GM23338 (cell line): ENCODE measurements at regions not wholly inside any gene's neighbourhood (a gene's known extent, or its start where the extent isn't known, plus 50 kb on each side); places are given as distances from the start of the nearest gene placed in this dataset.

Source experiments
- ATAC-seq: fragments of 200-7000 bp; cut with Tn5 transposase; 3 replicates; pipeline ENCODE4 v1.9.1; 2020
- DNase-seq: peaks from one replicate; pipeline ENCODE4 v3.0.0-alpha.2; 2015; ENCODE audit warnings: low spot score
- H2AFZ ChIP-seq: fragments of 200-600 bp; sonication (generic); 2 replicates; pipeline ENCODE4 v1.8.0; 2016; ENCODE audit warnings: antibody characterized with exemption, mild to moderate bottlenecking, moderate library complexity
- H3F3A ChIP-seq: fragments of 200-600 bp; sonication (generic); replicated peaks from 2 replicates; pipeline ENCODE4 v1.8.0; 2017; ENCODE audit warnings: antibody characterized with exemption, mixed run types, low read depth
- H3K27ac ChIP-seq: fragments of 200-600 bp; sonication (generic); 2 replicates; pipeline ENCODE4 v1.6.1; 2016; ENCODE audit warnings: low read depth
- H3K27me3 ChIP-seq: fragments of 200-600 bp; sonication (generic); 2 replicates; pipeline ENCODE4 v1.8.0; 2016; ENCODE audit warnings: mild to moderate bottlenecking, mixed run types, moderate library complexity; ENCODE audit not compliant: insufficient read depth
- H3K36me3 ChIP-seq: fragments of 200-600 bp; sonication (generic); 2 replicates; pipeline ENCODE4 v1.8.0; 2016; ENCODE audit warnings: mild to moderate bottlenecking; ENCODE audit not compliant: insufficient read depth
- H3K4me1 ChIP-seq: fragments of 200-600 bp; sonication (generic); 2 replicates; pipeline ENCODE4 v1.8.0; 2016; ENCODE audit warnings: mild to moderate bottlenecking, moderate library complexity; ENCODE audit not compliant: insufficient read depth
- H3K4me2 ChIP-seq: fragments of 200-600 bp; sonication (generic); 2 replicates; pipeline ENCODE4 v1.7.1; 2017; ENCODE audit warnings: mixed run types
- H3K4me3 ChIP-seq: fragments of 200-600 bp; sonication (generic); 2 replicates; pipeline ENCODE4 v1.6.1; 2016; ENCODE audit warnings: mixed run types
- H3K79me2 ChIP-seq: fragments of 200-600 bp; sonication (generic); replicated peaks from 2 replicates; pipeline ENCODE4 v1.8.0; 2017; ENCODE audit warnings: mild to moderate bottlenecking; ENCODE audit not compliant: insufficient read depth
- H3K9me2 ChIP-seq: fragments of 200-600 bp; sonication (generic); 2 replicates; pipeline ENCODE4 v1.8.0; 2017; ENCODE audit not compliant: insufficient read depth
- H4K20me1 ChIP-seq: fragments of 200-600 bp; sonication (generic); replicated peaks from 2 replicates; pipeline ENCODE4 v1.8.0; 2017; ENCODE audit warnings: mild to moderate bottlenecking; ENCODE audit not compliant: insufficient read depth
- H3K27ac Mint-ChIP-seq: 2 replicates; pipeline ENCODE4 v1.8.0; 2020; ENCODE audit warnings: inconsistent platforms, mild to moderate bottlenecking, moderate library complexity, mixed read lengths
- H3K27me3 Mint-ChIP-seq: 3 replicates; pipeline ENCODE4 v1.8.0; 2022; ENCODE audit warnings: low read depth, mild to moderate bottlenecking, moderate library complexity, mixed read lengths, inconsistent platforms; ENCODE audit not compliant: insufficient read depth, poor library complexity
- H3K36me3 Mint-ChIP-seq: 3 replicates; pipeline ENCODE4 v1.8.0; 2021; ENCODE audit warnings: low read depth, mild to moderate bottlenecking, inconsistent platforms, moderate library complexity, mixed read lengths
- H3K4me1 Mint-ChIP-seq: 3 replicates; pipeline ENCODE4 v1.8.0; 2020; ENCODE audit warnings: mild to moderate bottlenecking, inconsistent platforms, mixed read lengths
- H3K4me3 Mint-ChIP-seq: 3 replicates; pipeline ENCODE4 v1.8.0; 2021; ENCODE audit warnings: moderate library complexity, mild to moderate bottlenecking, inconsistent platforms, mixed read lengths
- H3K9me3 Mint-ChIP-seq: 3 replicates; pipeline ENCODE4 v1.8.0; 2020; ENCODE audit warnings: moderate library complexity, mild to moderate bottlenecking, inconsistent platforms, mixed read lengths
- EZH2phosphoT487 ChIP-seq: fragments of 200-600 bp; sonication (generic); IDR thresholded peaks from one replicate; pipeline ENCODE4 v1.8.1; 2018; ENCODE audit warnings: antibody characterized with exemption; ENCODE audit not compliant: unreplicated experiment
- JUNB ChIP-seq: IDR thresholded peaks from one replicate; pipeline ENCODE4 v1.6.1; 2016; ENCODE audit warnings: antibody characterized with exemption; ENCODE audit not compliant: unreplicated experiment
- NANOG ChIP-seq: IDR thresholded peaks from 2 replicates; pipeline ENCODE4 v1.6.1; 2016; ENCODE audit warnings: antibody characterized with exemption, borderline replicate concordance
- POLR2AphosphoS5 ChIP-seq: IDR thresholded peaks from 2 replicates; pipeline ENCODE4 v1.6.1; 2016; ENCODE audit warnings: antibody characterized with exemption, low read depth
- ZNF331 ChIP-seq: fragments of 250-450 bp; sonication (Bioruptor Pico); IDR thresholded peaks from 2 replicates; pipeline ENCODE4 v1.5.0; 2020; ENCODE audit warnings: low read depth, mild to moderate bottlenecking, moderate library complexity
- TF ChIP-seq, protein P1 (sequence below), 2 experiments: fragments of 200-600 bp in 1 of 2; sonication (generic) in 1 of 2; conservative IDR thresholded peaks; 2 replicates each; pipeline versions ENCODE4 v1.5.1 to v1.6.1; 2016 to 2017; ENCODE audit warnings: antibody characterized with exemption in 2 of 2, low read depth in 2 of 2, mild to moderate bottlenecking in 2 of 2, moderate library complexity in 1 of 2
- TF ChIP-seq, protein P2 (sequence below): IDR thresholded peaks from 2 replicates; pipeline ENCODE4 v1.6.1; 2016; ENCODE audit warnings: antibody characterized with exemption
- TF ChIP-seq, protein P3 (sequence below): fragments of 250-450 bp; sonication (Bioruptor Pico); IDR thresholded peaks from 2 replicates; pipeline ENCODE4 v1.5.0; 2020; ENCODE audit warnings: mild to moderate bottlenecking, moderate library complexity

DNA sequence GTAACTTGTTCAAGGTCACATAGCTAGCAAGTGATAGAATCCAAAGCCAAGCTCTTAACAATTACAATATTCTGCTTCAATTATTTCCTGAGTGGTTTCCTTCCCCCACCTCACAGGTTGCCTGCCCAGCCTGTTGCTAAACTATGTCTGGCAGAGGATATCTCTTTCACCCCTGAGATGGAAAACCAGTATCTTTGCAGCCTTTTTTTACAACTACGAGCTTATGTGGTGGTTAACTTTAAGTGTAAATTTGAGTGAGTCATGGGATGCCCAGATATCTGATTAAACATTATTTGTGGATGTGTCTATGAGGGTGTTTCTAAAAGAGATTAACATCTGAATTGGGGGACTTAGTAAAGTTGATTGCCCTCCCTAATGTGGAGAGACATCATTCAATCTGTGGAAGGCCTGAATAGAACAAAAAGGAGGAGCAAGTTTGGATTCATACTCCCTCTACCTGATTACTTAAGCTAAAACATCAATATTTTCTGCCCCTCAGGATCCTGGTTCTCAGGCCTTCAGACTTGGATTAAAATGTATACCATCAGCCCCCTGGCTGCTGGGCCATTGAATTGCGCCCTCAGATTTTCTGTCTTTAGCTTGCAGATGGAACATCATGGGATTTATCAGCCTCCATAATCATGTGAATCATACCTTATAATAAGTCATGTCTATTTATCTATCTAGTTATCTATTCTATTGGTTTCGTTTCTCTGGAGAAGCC is 911.9 kb downstream of the METTL15 start:
- H3F3A ChIP-seq = no peaks in the 10 kb centered on the region
- DNase-seq (peak; percentile 58), ATAC-seq (peak; percentile 31; the same call in 1 of the 3 replicates)
- H3K4me3 ChIP-seq = no peak overlapping the region
- H3K9me2 ChIP-seq = no peaks in the 10 kb centered on the region
- Mint-ChIP-seq H3K27me3 (no peaks in the 10 kb centered on the region), H3K36me3 (no peaks in the 10 kb centered on the region), H3K4me3 (no peak overlapping the region), H3K27ac (no peak overlapping the region), H3K4me1 (peaks cover 11% of the 10 kb centered on the region), H3K9me3 (no peaks in the 10 kb centered on the region)
- H4K20me1 ChIP-seq = no peaks in the 10 kb centered on the region
- 0 out of 2 replicates have a peak overlapping the region, but pooled peaks have one; percentile 24 for H2AFZ ChIP-seq
- no peaks in the 10 kb centered on the region for H3K79me2 ChIP-seq
- H3K27ac ChIP-seq = no peak overlapping the region
- H3K27me3 ChIP-seq = no peaks in the 10 kb centered on the region
- TF ChIP-seq NANOG = no peak
- TF ChIP-seq, protein P1, sequence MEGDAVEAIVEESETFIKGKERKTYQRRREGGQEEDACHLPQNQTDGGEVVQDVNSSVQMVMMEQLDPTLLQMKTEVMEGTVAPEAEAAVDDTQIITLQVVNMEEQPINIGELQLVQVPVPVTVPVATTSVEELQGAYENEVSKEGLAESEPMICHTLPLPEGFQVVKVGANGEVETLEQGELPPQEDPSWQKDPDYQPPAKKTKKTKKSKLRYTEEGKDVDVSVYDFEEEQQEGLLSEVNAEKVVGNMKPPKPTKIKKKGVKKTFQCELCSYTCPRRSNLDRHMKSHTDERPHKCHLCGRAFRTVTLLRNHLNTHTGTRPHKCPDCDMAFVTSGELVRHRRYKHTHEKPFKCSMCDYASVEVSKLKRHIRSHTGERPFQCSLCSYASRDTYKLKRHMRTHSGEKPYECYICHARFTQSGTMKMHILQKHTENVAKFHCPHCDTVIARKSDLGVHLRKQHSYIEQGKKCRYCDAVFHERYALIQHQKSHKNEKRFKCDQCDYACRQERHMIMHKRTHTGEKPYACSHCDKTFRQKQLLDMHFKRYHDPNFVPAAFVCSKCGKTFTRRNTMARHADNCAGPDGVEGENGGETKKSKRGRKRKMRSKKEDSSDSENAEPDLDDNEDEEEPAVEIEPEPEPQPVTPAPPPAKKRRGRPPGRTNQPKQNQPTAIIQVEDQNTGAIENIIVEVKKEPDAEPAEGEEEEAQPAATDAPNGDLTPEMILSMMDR (conservative IDR thresholded peaks at IDR 0.05; ENCODE audit: low read depth in 2 of 2) = peak; percentile 65 to 77
- no peaks in the 10 kb centered on the region for H3K36me3 ChIP-seq
- peaks cover 4% of the 10 kb centered on the region; the same call in 1 of the 2 replicates for H3K4me1 ChIP-seq
- no peak overlapping the region for H3K4me2 ChIP-seq

DNA sequence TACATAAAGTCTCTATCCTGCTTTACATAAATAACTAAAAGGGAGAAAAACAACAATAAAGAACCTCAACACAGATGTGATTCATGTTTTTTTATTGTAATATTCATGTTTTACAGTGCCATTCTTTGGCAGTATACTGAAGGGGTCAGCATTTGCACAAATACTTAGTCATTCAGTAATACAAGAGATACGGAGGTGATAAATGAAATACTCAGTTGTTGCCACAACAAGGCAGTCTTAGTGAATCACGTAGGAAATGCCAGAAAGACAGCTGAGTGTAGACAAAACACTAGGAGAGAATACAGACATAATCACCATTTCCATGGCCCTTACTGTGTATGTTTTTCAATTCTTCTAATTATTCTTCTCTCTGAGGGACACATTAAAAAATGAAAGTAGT is 910.4 kb downstream of the METTL15 start:
- H3K4me3 Mint-ChIP-seq = no peak overlapping the region
- no peak for TF ChIP-seq ZNF331 (CRISPR knock-in tag)
- TF ChIP-seq EZH2phosphoT487 = no peak
- TF ChIP-seq JUNB = no peak
- TF ChIP-seq POLR2AphosphoS5 = no peak
- TF ChIP-seq, protein P2, sequence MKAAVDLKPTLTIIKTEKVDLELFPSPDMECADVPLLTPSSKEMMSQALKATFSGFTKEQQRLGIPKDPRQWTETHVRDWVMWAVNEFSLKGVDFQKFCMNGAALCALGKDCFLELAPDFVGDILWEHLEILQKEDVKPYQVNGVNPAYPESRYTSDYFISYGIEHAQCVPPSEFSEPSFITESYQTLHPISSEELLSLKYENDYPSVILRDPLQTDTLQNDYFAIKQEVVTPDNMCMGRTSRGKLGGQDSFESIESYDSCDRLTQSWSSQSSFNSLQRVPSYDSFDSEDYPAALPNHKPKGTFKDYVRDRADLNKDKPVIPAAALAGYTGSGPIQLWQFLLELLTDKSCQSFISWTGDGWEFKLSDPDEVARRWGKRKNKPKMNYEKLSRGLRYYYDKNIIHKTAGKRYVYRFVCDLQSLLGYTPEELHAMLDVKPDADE = no peak
- TF ChIP-seq, protein P3, sequence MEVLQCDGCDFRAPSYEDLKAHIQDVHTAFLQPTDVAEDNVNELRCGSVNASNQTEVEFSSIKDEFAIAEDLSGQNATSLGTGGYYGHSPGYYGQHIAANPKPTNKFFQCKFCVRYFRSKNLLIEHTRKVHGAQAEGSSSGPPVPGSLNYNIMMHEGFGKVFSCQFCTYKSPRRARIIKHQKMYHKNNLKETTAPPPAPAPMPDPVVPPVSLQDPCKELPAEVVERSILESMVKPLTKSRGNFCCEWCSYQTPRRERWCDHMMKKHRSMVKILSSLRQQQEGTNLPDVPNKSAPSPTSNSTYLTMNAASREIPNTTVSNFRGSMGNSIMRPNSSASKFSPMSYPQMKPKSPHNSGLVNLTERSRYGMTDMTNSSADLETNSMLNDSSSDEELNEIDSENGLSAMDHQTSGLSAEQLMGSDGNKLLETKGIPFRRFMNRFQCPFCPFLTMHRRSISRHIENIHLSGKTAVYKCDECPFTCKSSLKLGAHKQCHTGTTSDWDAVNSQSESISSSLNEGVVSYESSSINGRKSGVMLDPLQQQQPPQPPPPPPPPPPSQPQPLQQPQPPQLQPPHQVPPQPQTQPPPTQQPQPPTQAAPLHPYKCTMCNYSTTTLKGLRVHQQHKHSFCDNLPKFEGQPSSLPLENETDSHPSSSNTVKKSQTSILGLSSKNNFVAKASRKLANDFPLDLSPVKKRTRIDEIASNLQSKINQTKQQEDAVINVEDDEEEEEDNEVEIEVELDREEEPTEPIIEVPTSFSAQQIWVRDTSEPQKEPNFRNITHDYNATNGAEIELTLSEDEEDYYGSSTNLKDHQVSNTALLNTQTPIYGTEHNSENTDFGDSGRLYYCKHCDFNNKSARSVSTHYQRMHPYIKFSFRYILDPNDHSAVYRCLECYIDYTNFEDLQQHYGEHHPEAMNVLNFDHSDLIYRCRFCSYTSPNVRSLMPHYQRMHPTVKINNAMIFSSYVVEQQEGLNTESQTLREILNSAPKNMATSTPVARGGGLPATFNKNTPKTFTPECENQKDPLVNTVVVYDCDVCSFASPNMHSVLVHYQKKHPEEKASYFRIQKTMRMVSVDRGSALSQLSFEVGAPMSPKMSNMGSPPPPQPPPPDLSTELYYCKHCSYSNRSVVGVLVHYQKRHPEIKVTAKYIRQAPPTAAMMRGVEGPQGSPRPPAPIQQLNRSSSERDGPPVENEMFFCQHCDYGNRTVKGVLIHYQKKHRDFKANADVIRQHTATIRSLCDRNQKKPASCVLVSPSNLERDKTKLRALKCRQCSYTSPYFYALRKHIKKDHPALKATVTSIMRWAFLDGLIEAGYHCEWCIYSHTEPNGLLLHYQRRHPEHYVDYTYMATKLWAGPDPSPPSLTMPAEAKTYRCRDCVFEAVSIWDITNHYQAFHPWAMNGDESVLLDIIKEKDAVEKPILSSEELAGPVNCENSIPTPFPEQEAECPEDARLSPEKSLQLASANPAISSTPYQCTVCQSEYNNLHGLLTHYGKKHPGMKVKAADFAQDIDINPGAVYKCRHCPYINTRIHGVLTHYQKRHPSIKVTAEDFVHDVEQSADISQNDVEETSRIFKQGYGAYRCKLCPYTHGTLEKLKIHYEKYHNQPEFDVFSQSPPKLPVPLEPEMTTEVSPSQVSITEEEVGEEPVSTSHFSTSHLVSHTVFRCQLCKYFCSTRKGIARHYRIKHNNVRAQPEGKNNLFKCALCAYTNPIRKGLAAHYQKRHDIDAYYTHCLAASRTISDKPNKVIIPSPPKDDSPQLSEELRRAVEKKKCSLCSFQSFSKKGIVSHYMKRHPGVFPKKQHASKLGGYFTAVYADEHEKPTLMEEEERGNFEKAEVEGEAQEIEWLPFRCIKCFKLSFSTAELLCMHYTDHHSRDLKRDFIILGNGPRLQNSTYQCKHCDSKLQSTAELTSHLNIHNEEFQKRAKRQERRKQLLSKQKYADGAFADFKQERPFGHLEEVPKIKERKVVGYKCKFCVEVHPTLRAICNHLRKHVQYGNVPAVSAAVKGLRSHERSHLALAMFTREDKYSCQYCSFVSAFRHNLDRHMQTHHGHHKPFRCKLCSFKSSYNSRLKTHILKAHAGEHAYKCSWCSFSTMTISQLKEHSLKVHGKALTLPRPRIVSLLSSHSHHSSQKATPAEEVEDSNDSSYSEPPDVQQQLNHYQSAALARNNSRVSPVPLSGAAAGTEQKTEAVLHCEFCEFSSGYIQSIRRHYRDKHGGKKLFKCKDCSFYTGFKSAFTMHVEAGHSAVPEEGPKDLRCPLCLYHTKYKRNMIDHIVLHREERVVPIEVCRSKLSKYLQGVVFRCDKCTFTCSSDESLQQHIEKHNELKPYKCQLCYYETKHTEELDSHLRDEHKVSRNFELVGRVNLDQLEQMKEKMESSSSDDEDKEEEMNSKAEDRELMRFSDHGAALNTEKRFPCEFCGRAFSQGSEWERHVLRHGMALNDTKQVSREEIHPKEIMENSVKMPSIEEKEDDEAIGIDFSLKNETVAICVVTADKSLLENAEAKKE (CRISPR knock-in tag) = no peak
- no peak for DNase-seq
- H3F3A ChIP-seq = no peaks in the 10 kb centered on the region
- no peak overlapping the region for H2AFZ ChIP-seq
- H3K4me1 ChIP-seq = peaks cover 4% of the 10 kb centered on the region; the same call in 1 of the 2 replicates
- no peak overlapping the region for H3K27ac ChIP-seq
- no peak overlapping the region for H3K4me2 ChIP-seq
- no peaks in the 10 kb centered on the region for H3K79me2 ChIP-seq
- no peaks in the 10 kb centered on the region for H4K20me1 ChIP-seq
- H3K9me3 Mint-ChIP-seq = no peaks in the 10 kb centered on the region
- H3K4me3 ChIP-seq = no peak overlapping the region
- H3K27ac Mint-ChIP-seq = no peak overlapping the region
- no peaks in the 10 kb centered on the region for H3K36me3 ChIP-seq
- H3K27me3 ChIP-seq = no peaks in the 10 kb centered on the region
- no peaks in the 10 kb centered on the region for H3K27me3 Mint-ChIP-seq
- peaks cover 11% of the 10 kb centered on the region for H3K4me1 Mint-ChIP-seq
- ATAC-seq = no peak
- no peaks in the 10 kb centered on the region for H3K9me2 ChIP-seq
- no peaks in the 10 kb centered on the region for H3K36me3 Mint-ChIP-seq
